ENCODE measurements at regions not wholly inside any gene's neighbourhood (a gene's known extent, or its start where the extent isn't known, plus 50 kb on each side); places are given as distances from the start of the nearest gene placed in this dataset.

GRCh38 chr13:85313761-85314503, 485.3 kb downstream of the SLITRK6 start:
- FAIRE-seq (peak; percentile 32), DNase-seq (ENCODE audit: insufficient read length, low spot score) (no peak)
- no peak for TF ChIP-seq CTCF (IDR thresholded peaks at IDR 0.05; ENCODE audit: insufficient read depth, missing control alignments)

- TF ChIP-seq CTCF (IDR thresholded peaks at IDR 0.05; ENCODE audit: insufficient read depth, missing control alignments): no peak
- FAIRE-seq: peak; percentile 29
- DNase-seq (ENCODE audit: insufficient read length, low spot score): no peak
Observed at GRCh38 chr13:85312071-85312470, 487.1 kb downstream of the SLITRK6 start.

GRCh38 chr13:85303630-85304029, 495.6 kb downstream of the SLITRK6 start:
- no peak for TF ChIP-seq CTCF (IDR thresholded peaks at IDR 0.05; ENCODE audit: insufficient read depth, missing control alignments)
- FAIRE-seq: no peak
- no peak for DNase-seq (ENCODE audit: insufficient read length, low spot score)

GRCh38 chr13:85298387-85298924, 500.8 kb downstream of the SLITRK6 start:
- no peak for FAIRE-seq
- DNase-seq (ENCODE audit: insufficient read length, low spot score): no peak
- TF ChIP-seq CTCF (IDR thresholded peaks at IDR 0.05; ENCODE audit: insufficient read depth, missing control alignments): no peak

GRCh38 chr13:85288698-85289097, 510.5 kb downstream of the SLITRK6 start:
- no peak for DNase-seq (ENCODE audit: insufficient read length, low spot score)
- no peak for FAIRE-seq
- TF ChIP-seq CTCF (IDR thresholded peaks at IDR 0.05; ENCODE audit: insufficient read depth, missing control alignments): no peak

DNA sequence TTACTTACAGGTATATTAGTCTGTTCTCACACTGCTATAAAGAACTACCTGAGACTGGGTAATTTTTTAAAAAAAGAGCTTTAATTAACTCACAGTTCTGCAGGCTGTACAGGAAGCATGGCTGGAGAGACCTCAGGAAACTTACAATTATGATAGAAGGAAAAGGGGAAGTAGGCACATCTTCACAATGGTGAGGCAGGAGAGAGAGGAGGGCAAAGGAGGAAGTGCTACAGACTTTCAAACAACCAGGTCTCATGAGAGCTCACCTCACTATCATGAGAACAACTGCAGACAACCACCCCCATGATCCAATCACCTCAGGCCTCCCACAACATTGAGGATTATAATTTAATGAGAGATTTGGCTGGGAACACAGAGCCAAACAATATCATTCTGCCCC, 511.7 kb downstream of the SLITRK6 start:
- DNase-seq (ENCODE audit: insufficient read length, low spot score) (no peak), FAIRE-seq (no peak)
- no peak for TF ChIP-seq CTCF (IDR thresholded peaks at IDR 0.05; ENCODE audit: insufficient read depth, missing control alignments)

GRCh38 chr13:85286081-85286480, 513.1 kb downstream of the SLITRK6 start:
- DNase-seq (ENCODE audit: insufficient read length, low spot score) (no peak), FAIRE-seq (no peak)
- no peak for TF ChIP-seq CTCF (IDR thresholded peaks at IDR 0.05; ENCODE audit: insufficient read depth, missing control alignments)
